IMR-90 (cell line): ENCODE measurements at regions not wholly inside any gene's neighbourhood (a gene's known extent, or its start where the extent isn't known, plus 50 kb on each side); places are given as distances from the start of the nearest gene placed in this dataset.

Experiments used
- ATAC-seq: fragments of 200-7000 bp; cut with Tn5 transposase; 2 replicates; pipeline ENCODE4 v1.9.1; 2020; ENCODE audit warnings: low read depth, mild to moderate bottlenecking, moderate library complexity
- BruUV-seq: library from RNA; stranded (reverse); fragments of 400-500 nt; replicated peaks from 2 replicates; lab custom pipeline; 2021; lab: Mats Ljungman, UMichigan
- CTCF ChIA-PET: fragments of 300-600 bp; formaldehyde crosslinking; extraction: SDS; loops from one replicate; lab custom pipeline; 2021; ENCODE audit warnings: antibody characterized with exemption; lab: Yijun Ruan, JAX
- POLR2A ChIA-PET: fragments of 300-600 bp; sonication (Branson Sonifier 250); formaldehyde crosslinking; loops from one replicate; lab custom pipeline; 2022; ENCODE audit warnings: antibody characterized with exemption; ENCODE audit not compliant: unreplicated experiment; lab: Charles Lee
- DNase-seq: peaks from one replicate; pipeline ENCODE4 v3.0.0; 2013
- H2AFZ ChIP-seq: replicated peaks from 2 replicates; pipeline ENCODE3; 2013; ENCODE audit warnings: low read length, mild to moderate bottlenecking; ENCODE audit not compliant: poor library complexity
- H2AK5ac ChIP-seq: 2 replicates; pipeline ENCODE4 v1.6.1; 2013; ENCODE audit warnings: low read depth, low read length, inconsistent platforms
- H2AK9ac ChIP-seq: replicated peaks from 2 replicates; pipeline ENCODE3; 2013; ENCODE audit warnings: mild to moderate bottlenecking, low read depth, low read length, moderate library complexity; ENCODE audit not compliant: poor library complexity
- H2BK120ac ChIP-seq: 2 replicates; pipeline ENCODE4 v1.6.1; 2013; ENCODE audit warnings: low read depth, low read length, inconsistent platforms
- H2BK15ac ChIP-seq: 3 replicates; pipeline ENCODE4 v1.6.1; 2013; ENCODE audit warnings: low read depth, low read length, inconsistent platforms
- H2BK20ac ChIP-seq: 2 replicates; pipeline ENCODE4 v1.6.1; 2013; ENCODE audit warnings: low read depth, mild to moderate bottlenecking, inconsistent platforms, low read length, moderate library complexity
- H2BK5ac ChIP-seq: 2 replicates; pipeline ENCODE4 v1.6.1; 2013; ENCODE audit warnings: mild to moderate bottlenecking, low read depth, low read length, inconsistent platforms; ENCODE audit not compliant: poor library complexity, severe bottlenecking
- H3K14ac ChIP-seq: replicated peaks from 2 replicates; pipeline ENCODE4 v1.6.1; 2013; ENCODE audit warnings: low read depth, low read length, inconsistent platforms
- H3K18ac ChIP-seq: 2 replicates; pipeline ENCODE4 v1.6.1; 2013; ENCODE audit warnings: low read depth, low read length, control low read depth
- H3K23ac ChIP-seq: 2 replicates; pipeline ENCODE4 v1.6.1; 2013; ENCODE audit warnings: low read depth, low read length, inconsistent platforms
- H3K27ac ChIP-seq: 2 replicates; pipeline ENCODE4 v1.5.1; 2013; ENCODE audit warnings: mild to moderate bottlenecking, control low read depth, low read length; ENCODE audit not compliant: insufficient read depth
- H3K27me3 ChIP-seq: 2 replicates; pipeline ENCODE4 v1.6.1; 2013; ENCODE audit warnings: low read length; ENCODE audit not compliant: control insufficient read depth, insufficient read depth
- H3K36me3 ChIP-seq: 2 replicates; pipeline ENCODE4 v1.6.1; 2013; ENCODE audit warnings: low read length, mixed read lengths; ENCODE audit not compliant: control insufficient read depth, insufficient read depth
- H3K4ac ChIP-seq: 2 replicates; pipeline ENCODE4 v1.6.1; 2013; ENCODE audit warnings: low read depth, low read length, inconsistent platforms
- H3K4me1 ChIP-seq: 2 replicates; pipeline ENCODE4 v1.6.1; 2013; ENCODE audit warnings: low read length, mixed read lengths; ENCODE audit not compliant: control insufficient read depth, insufficient read depth
- H3K4me2 ChIP-seq: 2 replicates; pipeline ENCODE4 v1.6.1; 2013; ENCODE audit warnings: low read depth, mild to moderate bottlenecking, control low read depth, low read length, moderate library complexity
- H3K4me3 ChIP-seq: 2 replicates; pipeline ENCODE4 v1.5.1; 2013; ENCODE audit warnings: low read depth, mild to moderate bottlenecking, control low read depth, low read length, moderate library complexity; ENCODE audit not compliant: insufficient read depth
- H3K56ac ChIP-seq: 2 replicates; pipeline ENCODE4 v1.6.1; 2013; ENCODE audit warnings: low read length, inconsistent platforms; ENCODE audit not compliant: insufficient read depth; ENCODE audit errors: extremely low read depth
- H3K79me1 ChIP-seq, 2 experiments: 2 replicates each; pipeline ENCODE4 v1.6.1; 2013; ENCODE audit warnings: low read length in 2 of 2, inconsistent platforms in 1 of 2, low read depth in 1 of 2
- H3K9ac ChIP-seq: 2 replicates; pipeline ENCODE4 v1.6.1; 2013; ENCODE audit warnings: low read depth, low read length, control low read depth
- H3K9me1 ChIP-seq: 2 replicates; pipeline ENCODE4 v1.6.1; 2013; ENCODE audit warnings: low read length, inconsistent platforms; ENCODE audit not compliant: insufficient read depth
- H3K9me3 ChIP-seq: 2 replicates; pipeline ENCODE4 v1.6.1; 2013; ENCODE audit warnings: low read length; ENCODE audit not compliant: control insufficient read depth, insufficient read depth
- H4K20me1 ChIP-seq: 2 replicates; pipeline ENCODE4 v1.6.1; 2013; ENCODE audit warnings: low read length, inconsistent platforms; ENCODE audit not compliant: insufficient read depth
- H4K5ac ChIP-seq: 2 replicates; pipeline ENCODE4 v1.6.1; 2013; ENCODE audit warnings: mild to moderate bottlenecking, low read depth, low read length, control low read depth
- H4K8ac ChIP-seq, 2 experiments: 2 replicates each; pipeline ENCODE4 v1.6.1; 2013; ENCODE audit warnings: low read depth in 2 of 2, low read length in 2 of 2, control low read depth in 1 of 2, inconsistent platforms in 1 of 2
- H4K91ac ChIP-seq: 2 replicates; pipeline ENCODE4 v1.6.1; 2013; ENCODE audit warnings: low read depth, low read length, inconsistent platforms; ENCODE audit not compliant: insufficient read depth
- CEBPB ChIP-seq: IDR thresholded peaks from 2 replicates; pipeline ENCODE4 v1.6.1; 2012; ENCODE audit warnings: low read depth, low read length, improper control_type of control experiment
- CHD1 ChIP-seq: IDR thresholded peaks from 2 replicates; pipeline ENCODE4 v1.6.1; 2012; ENCODE audit warnings: low read depth, low read length, improper control_type of control experiment
- FOS ChIP-seq: fragments of 150-350 bp; IDR thresholded peaks from 2 replicates; pipeline ENCODE4 v1.6.1; 2016; ENCODE audit warnings: low read depth, low read length
- MAZ ChIP-seq: IDR thresholded peaks from 2 replicates; pipeline ENCODE4 v1.6.1; 2012; ENCODE audit warnings: low read depth, mild to moderate bottlenecking, low read length, improper control_type of control experiment, moderate library complexity, borderline replicate concordance
- MXI1 ChIP-seq: IDR thresholded peaks from 2 replicates; pipeline ENCODE4 v1.6.1; 2012; ENCODE audit warnings: low read depth, mild to moderate bottlenecking, low read length, moderate library complexity, borderline replicate concordance
- NFE2L2 ChIP-seq: fragments of 150-350 bp; IDR thresholded peaks from 2 replicates; pipeline ENCODE4 v1.6.1; 2016; ENCODE audit warnings: low read depth, mild to moderate bottlenecking, low read length
- USF2 ChIP-seq: fragments of 150-350 bp; IDR thresholded peaks from 2 replicates; pipeline ENCODE4 v1.6.1; 2017; ENCODE audit warnings: mild to moderate bottlenecking, antibody characterized with exemption, low read length, low read depth
- WGBS, 2 experiments: methylation state at CpG; one replicate each; pipeline versions ENCODE4 v1.1.5 to v1.1.7; 2013; ENCODE audit warnings: missing lambda C conversion rate in 2 of 2; ENCODE audit not compliant: insufficient read length in 1 of 2; ENCODE audit errors: extremely low coverage in 2 of 2; 5-methylcytosine and 5-hydroxymethylcytosine counted together
- dilution Hi-C: fragments of 300-500 bp; cut with HindIII; formaldehyde crosslinking; loops from one replicate; pipeline ENCODE4 v1.14.3; 2018; ENCODE audit warnings: low sequenced_read_pairs; ENCODE audit not compliant: unreplicated experiment
- in situ Hi-C: fragments of 300-500 bp; cut with MboI; formaldehyde crosslinking; loops from 3 replicates; pipeline ENCODE4 v1.14.3; 2019; ENCODE audit warnings: low sequenced_read_pairs, inconsistent platforms, mixed read lengths
- intact Hi-C: fragments of 100-400 bp; cut with micrococcal nuclease; formaldehyde crosslinking; loops from 2 replicates; pipeline ENCODE4 v1.10.0; 2022

DNA sequence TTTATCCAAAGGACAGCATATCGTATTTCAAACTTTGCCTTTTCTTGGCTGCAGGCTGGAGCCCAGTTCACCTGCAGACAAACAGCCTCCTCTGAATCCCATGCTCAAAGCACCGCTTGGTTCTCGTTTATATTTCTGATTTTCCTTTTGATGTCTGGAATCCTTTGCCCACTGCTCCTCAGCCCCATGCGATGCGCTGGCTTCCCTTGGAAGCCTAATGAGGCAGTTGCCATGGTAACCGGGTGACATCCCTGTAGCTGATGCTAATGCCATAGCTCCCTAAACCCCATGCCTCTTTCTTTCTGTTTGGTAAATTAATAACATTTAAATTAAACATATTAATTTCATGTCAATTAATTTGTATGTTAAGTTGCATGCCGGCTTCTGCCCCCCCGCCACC, 327.1 kb downstream of the PRDM2 start:
- WGBS, 2 experiments: 100% methylated on average over 1 of the region's 8 CpGs; no CpG with 5 or more reads in 1 of the 2 experiments
- in situ Hi-C loops (no loop called here), intact Hi-C loops (no loop called here), dilution Hi-C loops (no loop called here)
- no peak overlapping the region for H3K4me3 ChIP-seq
- DNase-seq (no peak), ATAC-seq (no peak)
- no peak overlapping the region for H2BK5ac ChIP-seq
- CTCF ChIA-PET: no interaction called here
- no peak overlapping the region for H3K56ac ChIP-seq
- H3K9me1 ChIP-seq: no peaks in the 10 kb centered on the region
- no peak overlapping the region for H2BK15ac ChIP-seq
- H3K4me1 ChIP-seq: no peaks in the 10 kb centered on the region
- no peak overlapping the region for H3K14ac ChIP-seq
- no peak overlapping the region for H3K23ac ChIP-seq
- H2BK120ac ChIP-seq: no peak overlapping the region
- no peak overlapping the region for H3K27ac ChIP-seq
- no peak overlapping the region for H3K4me2 ChIP-seq
- no peak overlapping the region for H2AFZ ChIP-seq
- no peak overlapping the region for H3K18ac ChIP-seq
- H4K8ac ChIP-seq: no peak overlapping the region
- no peak overlapping the region for H2AK9ac ChIP-seq
- no peak overlapping the region for H2BK20ac ChIP-seq
- POLR2A ChIA-PET: no interaction called here
- H4K5ac ChIP-seq: no peak overlapping the region
- H3K9ac ChIP-seq: no peak overlapping the region
- no peak overlapping the region for H4K91ac ChIP-seq
- H2AK5ac ChIP-seq: no peak overlapping the region
- H3K27me3 ChIP-seq: no peaks in the 10 kb centered on the region
- no peak for TF ChIP-seq MAZ
- TF ChIP-seq NFE2L2: no peak
- no peak for TF ChIP-seq MXI1
- TF ChIP-seq USF2: no peak
- TF ChIP-seq CHD1: no peak
- TF ChIP-seq CEBPB: no peak
- TF ChIP-seq FOS: no peak
- no peaks in the 10 kb centered on the region for H3K36me3 ChIP-seq
- no peak overlapping the region for H3K4ac ChIP-seq
- no peaks in the 10 kb centered on the region for H3K79me1 ChIP-seq
- no TSS peak for BruUV-seq
- no peaks in the 10 kb centered on the region for H4K20me1 ChIP-seq
- H3K9me3 ChIP-seq: peaks cover 7% of the 10 kb centered on the region
